ENCODE measurements at regions not wholly inside any gene's neighbourhood (a gene's known extent, or its start where the extent isn't known, plus 50 kb on each side); places are given as distances from the start of the nearest gene placed in this dataset.
"Not testable (repeated sequence)": the region's sequence is repeated elsewhere in the genome, so short reads cannot be mapped to it uniquely, and the experiment has no call there.

DNA sequence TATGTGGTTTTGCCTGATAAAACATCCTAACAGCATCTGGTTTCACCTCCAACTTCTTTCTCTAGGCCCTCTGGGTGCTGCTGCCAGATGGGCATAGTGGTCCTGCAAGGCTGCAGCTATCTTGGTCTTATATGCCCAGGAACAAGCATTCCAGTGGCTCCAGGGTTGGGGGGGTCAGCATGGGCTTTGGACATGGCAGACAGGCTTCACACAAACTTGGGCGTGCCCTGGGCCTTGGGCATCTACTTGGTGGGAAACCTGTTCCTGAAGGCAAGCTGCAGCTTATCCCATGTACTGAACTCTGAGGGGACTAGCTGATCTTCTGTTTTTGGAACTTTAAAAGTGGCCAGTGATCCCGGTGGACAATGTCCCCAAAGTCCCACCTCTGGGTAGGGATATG is 54.9 kb upstream of the ZNF678 start:
- Histone ChIP-seq H3K27me3 (no peaks in the 10 kb centered on the region), H3K4me2 (peak overlapping the region in 6 of 11 experiments; percentile 3 to 39 (median 28); a peak in 7 of 22 replicates), H3K9ac (no peak overlapping the region), H3K27ac (no peak overlapping the region), H3K4me1 (peaks cover 0 to 11% (median 3%) of the 10 kb centered on the region in 10 experiments; a peak in 9 of 20 replicates), H3K4me3 (no peak overlapping the region), H3K9me3 (replicated peaks in 1 of 11) (no peaks in the 10 kb centered on the region), H4K20me1 (no peaks in the 10 kb centered on the region), H3K36me3 (no peaks in the 10 kb centered on the region)
- no peak for TF ChIP-seq Cebpa-rat (IDR thresholded peaks at IDR 0.05)

DNA sequence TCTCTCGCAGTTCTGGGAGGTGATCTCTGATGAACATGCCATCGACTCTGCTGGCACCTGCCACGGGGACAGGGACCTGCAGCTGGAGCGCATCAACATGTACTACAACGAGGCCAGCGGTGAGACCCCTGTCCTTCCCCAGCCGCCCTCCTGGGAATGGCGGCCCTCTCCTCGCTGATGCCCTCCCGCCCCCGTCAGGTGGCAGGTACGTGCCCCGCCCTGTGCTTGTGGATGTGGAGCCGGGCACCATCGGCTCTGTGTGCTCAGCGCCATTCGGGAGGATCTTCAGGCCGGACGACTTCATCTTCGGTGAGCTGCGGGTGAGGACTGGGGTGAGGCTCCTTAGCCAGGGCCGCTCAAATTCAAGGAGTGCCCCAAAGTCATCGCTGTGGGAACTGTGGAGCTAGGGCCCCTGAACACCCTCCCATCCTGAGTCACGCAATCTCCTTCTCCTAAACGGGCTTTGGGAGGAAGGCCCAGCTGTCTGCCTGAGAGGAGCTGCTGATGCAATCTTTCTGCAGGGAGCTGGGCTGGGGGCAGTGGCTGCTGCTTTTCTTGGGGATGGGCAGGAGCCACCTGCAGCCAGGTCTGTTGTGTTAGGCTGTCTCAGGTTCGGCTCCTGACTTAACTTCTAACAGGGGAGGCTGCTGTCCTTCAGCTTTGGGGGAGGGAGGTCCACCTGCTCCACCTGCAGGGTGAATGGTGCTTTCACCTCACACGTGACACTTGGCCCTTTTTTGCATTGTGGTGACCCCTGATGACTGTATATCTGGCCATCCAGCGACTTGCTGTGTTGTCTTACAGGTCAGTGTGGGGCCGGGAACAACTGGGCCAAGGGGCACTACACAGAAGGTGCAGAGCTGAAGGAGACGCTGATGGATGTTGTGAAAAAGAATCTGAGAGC is 56.6 kb upstream of the ZNF678 start:
- not testable (repeated sequence) for H3K36me3 ChIP-seq; H3K4me2 ChIP-seq; H3K27me3 ChIP-seq; H3K4me3 ChIP-seq; H3K9ac ChIP-seq; H3K9me3 ChIP-seq (replicated peaks in 1 of 11); H3K27ac ChIP-seq; H4K20me1 ChIP-seq
- H3K4me1 ChIP-seq, result peaks cover 0 to 11% (median 3%) of the 10 kb centered on the region in 10 experiments; a peak in 9 of 20 replicates

DNA sequence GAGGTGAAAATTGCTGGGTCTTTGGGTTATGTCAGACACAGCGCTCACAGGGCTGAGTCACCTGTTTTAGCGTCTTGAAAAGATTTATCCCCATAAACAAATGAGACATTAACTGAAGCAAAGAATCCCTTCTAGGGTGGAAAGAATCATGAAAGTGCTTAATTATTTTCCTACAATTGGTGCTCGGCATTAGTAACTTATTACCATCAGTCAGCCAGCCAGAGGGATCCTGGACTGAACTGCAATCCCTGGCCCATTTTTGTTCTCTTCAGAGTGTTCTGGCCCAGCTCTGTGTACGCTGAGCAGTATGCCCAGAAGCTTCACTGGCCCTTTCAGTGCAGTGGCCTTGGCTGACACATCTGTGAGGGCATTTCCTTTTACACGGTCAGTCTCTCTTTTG is 67.3 kb upstream of the ZNF678 start:
- H3K9me3 ChIP-seq (replicated peaks in 1 of 11); H3K9ac ChIP-seq; H3K27ac ChIP-seq; H3K27me3 ChIP-seq; H3K4me2 ChIP-seq; H4K20me1 ChIP-seq; H3K4me1 ChIP-seq; H3K4me3 ChIP-seq; H3K36me3 ChIP-seq: not testable (repeated sequence)

GRCh38 chr1:227493863-227494551 is 69.3 kb upstream of the ZNF678 start:
- H4K20me1 ChIP-seq; H3K4me1 ChIP-seq; H3K4me3 ChIP-seq; H3K27ac ChIP-seq; H3K4me2 ChIP-seq; H3K27me3 ChIP-seq; H3K9me3 ChIP-seq (replicated peaks in 1 of 11); H3K9ac ChIP-seq; H3K36me3 ChIP-seq: not testable (repeated sequence)

- Histone ChIP-seq H3K27me3 (no peaks in the 10 kb centered on the region), H3K9ac (no peak overlapping the region), H3K4me3 (no peak overlapping the region), H4K20me1 (no peaks in the 10 kb centered on the region), H3K9me3 (replicated peaks in 1 of 11) (peaks cover 14 to 22% (median 20%) of the 10 kb centered on the region in 11 experiments), H3K4me1 (no peaks in the 10 kb centered on the region), H3K4me2 (no peak overlapping the region), H3K36me3 (no peaks in the 10 kb centered on the region), H3K27ac (no peak overlapping the region)
- no peak for TF ChIP-seq Cebpa-rat (IDR thresholded peaks at IDR 0.05)
Measured at GRCh38 chr1:227490478-227490877, 72.9 kb upstream of the ZNF678 start.

DNA sequence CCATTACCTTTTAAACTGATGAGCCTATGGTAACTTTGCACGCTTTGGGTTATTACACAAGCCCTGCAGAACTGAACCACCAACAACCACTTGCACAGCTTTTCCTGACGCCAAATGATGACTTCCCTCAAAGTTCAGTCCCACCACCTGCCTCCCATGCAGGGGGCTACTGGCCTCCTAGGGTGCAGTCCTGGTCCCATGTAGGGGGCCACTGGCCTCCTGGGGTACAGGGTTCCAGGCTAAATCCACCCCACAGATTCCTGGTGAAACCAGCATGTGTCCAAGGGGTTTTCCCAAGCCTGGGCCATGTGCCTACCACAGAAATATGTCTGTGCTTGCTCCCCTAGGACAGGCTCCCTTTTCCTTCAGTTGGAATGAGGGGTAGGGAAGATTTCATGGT is 73.4 kb upstream of the ZNF678 start:
- no peaks in the 10 kb centered on the region for H4K20me1 ChIP-seq
- H3K4me3 ChIP-seq, result no peak overlapping the region
- no peak overlapping the region for H3K4me2 ChIP-seq
- H3K9ac ChIP-seq, result no peak overlapping the region
- no peak for TF ChIP-seq Cebpa-rat (IDR thresholded peaks at IDR 0.05)
- H3K27ac ChIP-seq, result no peak overlapping the region
- no peaks in the 10 kb centered on the region for H3K4me1 ChIP-seq
- no peaks in the 10 kb centered on the region for H3K27me3 ChIP-seq
- H3K36me3 ChIP-seq, result no peaks in the 10 kb centered on the region
- H3K9me3 ChIP-seq (replicated peaks in 1 of 11), result peaks cover 14 to 22% (median 20%) of the 10 kb centered on the region in 11 experiments

DNA sequence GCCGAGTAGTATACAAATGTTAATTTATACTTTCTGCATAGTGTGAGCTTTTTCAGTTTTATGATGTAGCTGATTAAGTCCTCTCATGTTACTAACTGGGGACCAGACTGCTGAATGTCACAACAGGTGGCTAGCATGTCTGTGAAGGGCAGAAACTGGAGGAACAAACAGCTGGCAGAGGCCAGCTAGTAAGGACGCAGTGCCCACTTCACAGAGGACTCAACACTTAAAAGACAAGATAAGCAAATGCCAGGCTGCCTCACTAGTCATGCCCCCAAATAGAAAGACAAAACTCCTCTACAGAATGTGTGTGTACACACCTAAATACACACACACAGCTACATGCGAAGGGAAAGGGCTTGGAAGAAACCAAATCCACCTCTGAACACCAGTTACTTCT is 73.8 kb upstream of the ZNF678 start:
- Histone ChIP-seq H3K27ac (no peak overlapping the region), H3K9me3 (replicated peaks in 1 of 11) (peaks cover 14 to 22% (median 20%) of the 10 kb centered on the region in 11 experiments), H3K4me1 (no peaks in the 10 kb centered on the region), H3K36me3 (no peaks in the 10 kb centered on the region), H3K27me3 (no peaks in the 10 kb centered on the region), H3K9ac (no peak overlapping the region), H3K4me3 (no peak overlapping the region), H3K4me2 (no peak overlapping the region), H4K20me1 (no peaks in the 10 kb centered on the region)
- TF ChIP-seq Cebpa-rat (IDR thresholded peaks at IDR 0.05), result no peak

GRCh38 chr1:227487606-227488005 is 75.8 kb upstream of the ZNF678 start:
- H3K27ac ChIP-seq, result no peak overlapping the region
- H3K9me3 ChIP-seq (replicated peaks in 1 of 11), result peaks cover 14 to 22% (median 20%) of the 10 kb centered on the region in 11 experiments
- no peak overlapping the region for H3K4me2 ChIP-seq
- no peaks in the 10 kb centered on the region for H3K36me3 ChIP-seq
- no peak overlapping the region for H3K9ac ChIP-seq
- no peaks in the 10 kb centered on the region for H4K20me1 ChIP-seq
- TF ChIP-seq Cebpa-rat (IDR thresholded peaks at IDR 0.05), result no peak
- H3K27me3 ChIP-seq, result no peaks in the 10 kb centered on the region
- no peak overlapping the region for H3K4me3 ChIP-seq
- no peaks in the 10 kb centered on the region for H3K4me1 ChIP-seq

- H3K9me3 ChIP-seq (replicated peaks in 1 of 11), result peaks cover 14 to 22% (median 20%) of the 10 kb centered on the region in 11 experiments
- no peak for TF ChIP-seq Cebpa-rat (IDR thresholded peaks at IDR 0.05)
- no peak overlapping the region for H3K4me2 ChIP-seq
- H3K36me3 ChIP-seq, result no peaks in the 10 kb centered on the region
- H3K27me3 ChIP-seq, result no peaks in the 10 kb centered on the region
- H3K27ac ChIP-seq, result no peak overlapping the region
- H3K9ac ChIP-seq, result no peak overlapping the region
- no peaks in the 10 kb centered on the region for H3K4me1 ChIP-seq
- no peak overlapping the region for H3K4me3 ChIP-seq
- no peaks in the 10 kb centered on the region for H4K20me1 ChIP-seq
Measured at GRCh38 chr1:227486559-227486958, 76.8 kb upstream of the ZNF678 start.

GRCh38 chr1:227482023-227482299 is 81.4 kb upstream of the ZNF678 start:
- Histone ChIP-seq H3K27me3 (no peaks in the 10 kb centered on the region), H3K4me1 (no peaks in the 10 kb centered on the region), H3K4me3 (no peak overlapping the region), H3K4me2 (no peak overlapping the region), H3K9ac (no peak overlapping the region), H3K27ac (no peak overlapping the region), H3K9me3 (replicated peaks in 1 of 11) (peaks cover under 1 to 4% (median 2%) of the 10 kb centered on the region in 11 experiments; a peak in 18 of 22 replicates), H3K36me3 (no peaks in the 10 kb centered on the region), H4K20me1 (no peaks in the 10 kb centered on the region)
- no peak for TF ChIP-seq Cebpa-rat (IDR thresholded peaks at IDR 0.05)

DNA sequence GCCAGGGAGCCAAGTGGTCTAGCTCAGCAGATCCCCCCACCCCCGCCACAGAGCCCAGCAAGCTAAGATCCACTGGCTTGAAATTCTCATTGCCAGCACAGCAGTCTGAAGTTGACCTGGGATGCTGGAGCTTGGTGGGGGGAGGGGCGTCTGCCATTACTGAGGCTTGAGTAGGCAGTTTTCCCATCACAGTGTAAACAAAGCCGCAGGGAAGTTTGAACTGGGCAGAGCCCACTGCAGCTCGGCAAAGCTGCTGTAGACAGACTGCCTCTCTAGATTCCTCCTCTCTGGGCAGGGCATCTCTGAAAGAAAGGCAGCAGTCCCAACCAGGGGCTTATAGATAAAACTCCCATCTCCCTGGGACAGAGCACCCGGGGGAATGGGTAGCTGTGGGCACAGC is 89.3 kb upstream of the ZNF678 start:
- peaks cover 10 to 26% (median 16%) of the 10 kb centered on the region in 11 experiments for H3K9me3 ChIP-seq (replicated peaks in 1 of 11)
- not testable (repeated sequence) for H4K20me1 ChIP-seq, H3K36me3 ChIP-seq, H3K4me2 ChIP-seq, H3K27ac ChIP-seq, H3K9ac ChIP-seq, H3K27me3 ChIP-seq, H3K4me3 ChIP-seq, H3K4me1 ChIP-seq

Data from BLaER1 treated with 17β-estradiol and CSF1 and Interleukin-3, amounts not matched to agents 10 nM and 100 nM (cell line).